Gastroesophageal sphincter (tissue), 4 donors: ENCODE measurements at regions not wholly inside any gene's neighbourhood (a gene's known extent, or its start where the extent isn't known, plus 50 kb on each side); places are given as distances from the start of the nearest gene placed in this dataset.
"Not testable (repeated sequence)": the region's sequence is repeated elsewhere in the genome, so short reads cannot be mapped to it uniquely, and the experiment has no call there.

Experiments used
- ATAC-seq: fragments of 150-250 bp; one replicate; pipeline ENCODE4 v1.9.1; 2016; ENCODE audit warnings: mild to moderate bottlenecking, moderate library complexity
- H3K27ac ChIP-seq, 4 donors: fragments of 200-600 bp; sonication (generic) in 3 of 4; 1 replicate in 3 of 4; 2 replicates in 1 of 4; pipeline ENCODE4 v1.5.1; 2016 to 2019
- H3K27me3 ChIP-seq: fragments of 200-600 bp; sonication (generic); one replicate; pipeline ENCODE4 v1.5.1; 2019
- H3K36me3 ChIP-seq, 2 donors: fragments of 200-600 bp; sonication (generic); one replicate each; pipeline ENCODE4 v1.5.1; 2019; ENCODE audit warnings: control low read depth in 1 of 2
- H3K4me1 ChIP-seq, 3 donors: fragments of 200-600 bp; sonication (generic); 1 replicate in 2 of 3; 2 replicates in 1 of 3; pipeline ENCODE4 v1.5.1; 2016 to 2019; ENCODE audit warnings: control low read depth in 2 of 3
- H3K4me3 ChIP-seq, 2 donors: fragments of 200-600 bp; sonication (generic); one replicate each; pipeline ENCODE4 v1.5.1; 2019; ENCODE audit warnings: mild to moderate bottlenecking in 1 of 2, moderate library complexity in 1 of 2
- H3K9me3 ChIP-seq, 3 donors: fragments of 200-600 bp; sonication (generic); one replicate each; pipeline ENCODE4 v1.5.1; 2017 to 2019; ENCODE audit warnings: control low read depth in 2 of 3
- CTCF ChIP-seq, 4 experiments: fragments of 200-600 bp in 2 of 4; fragments of 450-650 bp in 2 of 4; sonication (generic) in 1 of 4; IDR thresholded peaks; one replicate each; pipeline ENCODE4 v1.5.1; 2017 to 2019; ENCODE audit warnings: antibody characterized with exemption in 4 of 4, mild to moderate bottlenecking in 2 of 4, moderate library complexity in 2 of 4
- EP300 ChIP-seq: sonication (generic); formaldehyde crosslinking; IDR thresholded peaks from one replicate; pipeline ENCODE4 v1.6.1; 2017; ENCODE audit warnings: antibody characterized with exemption, mild to moderate bottlenecking
- POLR2A ChIP-seq, 2 donors: fragments of 450-650 bp; IDR thresholded peaks; one replicate each; pipeline ENCODE4 v1.6.1; 2017; ENCODE audit warnings: antibody characterized with exemption in 2 of 2, mild to moderate bottlenecking in 2 of 2, moderate library complexity in 1 of 2
- POLR2AphosphoS5 ChIP-seq: sonication (generic); formaldehyde crosslinking; IDR thresholded peaks from one replicate; pipeline ENCODE4 v1.6.1; 2017; ENCODE audit warnings: antibody characterized with exemption
- WGBS, 2 donors: methylation state at CpG; one replicate each; pipeline ENCODE4 v1.1.5; 2018; ENCODE audit warnings: low coverage in 1 of 2; 5-methylcytosine and 5-hydroxymethylcytosine counted together

GRCh38 chr4:26242451-26242850 lies 78.4 kb upstream of the RBPJ start:
- ATAC-seq: no peak
- Histone ChIP-seq H3K9me3 (no peaks in the 10 kb centered on the region), H3K4me3 (no peak overlapping the region), H3K27ac (no peak overlapping the region), H3K4me1 (peaks cover 0 to 16% (median 8%) of the 10 kb centered on the region in 3 donors), H3K36me3 (no peaks in the 10 kb centered on the region), H3K27me3 (no peaks in the 10 kb centered on the region)
- TF ChIP-seq POLR2AphosphoS5: no peak

- 0% methylated on average over 1 of the region's 1 CpG; no CpG with 5 or more reads in 1 of the 2 donors for WGBS, 2 donors
- H3K27me3 ChIP-seq, H3K4me1 ChIP-seq, H3K4me3 ChIP-seq, H3K9me3 ChIP-seq, ATAC-seq, H3K27ac ChIP-seq, H3K36me3 ChIP-seq: not testable (repeated sequence)
Measured at GRCh38 chr4:26244138-26244537, 76.7 kb upstream of the RBPJ start.

GRCh38 chr4:26248647-26249046 lies 72.2 kb upstream of the RBPJ start:
- H3K9me3 ChIP-seq: no peaks in the 10 kb centered on the region
- H3K4me3 ChIP-seq: no peak overlapping the region
- H3K27ac ChIP-seq: no peak overlapping the region
- H3K27me3 ChIP-seq: no peaks in the 10 kb centered on the region
- H3K36me3 ChIP-seq: no peaks in the 10 kb centered on the region
- peaks cover 0 to 8% (median 0%) of the 10 kb centered on the region in 3 donors for H3K4me1 ChIP-seq
- TF ChIP-seq POLR2A (IDR thresholded peaks at IDR 0.05) (no peak), POLR2AphosphoS5 (peak; percentile 12), CTCF (IDR thresholded peaks at IDR 0.05) (no peak), EP300 (no peak)
- ATAC-seq: peak; percentile 36

GRCh38 chr4:26252349-26253025 lies 68.3 kb upstream of the RBPJ start:
- TF ChIP-seq POLR2AphosphoS5: no peak
- no peak for TF ChIP-seq CTCF (IDR thresholded peaks at IDR 0.05)
- TF ChIP-seq EP300: no peak
- TF ChIP-seq POLR2A (IDR thresholded peaks at IDR 0.05): no peak
- ATAC-seq: no peak
- no peaks in the 10 kb centered on the region for H3K27me3 ChIP-seq
- no peak overlapping the region for H3K4me3 ChIP-seq
- H3K9me3 ChIP-seq: no peaks in the 10 kb centered on the region
- 83 to 85% methylated on average over 3 to 8 of the region's 8 CpGs for WGBS, 2 donors
- H3K27ac ChIP-seq: no peak overlapping the region
- H3K36me3 ChIP-seq: no peaks in the 10 kb centered on the region
- H3K4me1 ChIP-seq: peaks cover 0 to 8% (median 0%) of the 10 kb centered on the region in 3 donors

- 80 to 88% methylated on average over 3 of the region's 3 CpGs for WGBS, 2 donors
- Histone ChIP-seq H3K4me1 (peaks cover 0 to 5% (median 0%) of the 10 kb centered on the region in 3 donors), H3K27me3 (no peaks in the 10 kb centered on the region), H3K27ac (no peak overlapping the region), H3K4me3 (no peak overlapping the region), H3K9me3 (peaks cover 0 to under 1% (median 0%) of the 10 kb centered on the region in 3 donors), H3K36me3 (no peaks in the 10 kb centered on the region)
- ATAC-seq: no peak
- TF ChIP-seq POLR2AphosphoS5 (no peak), EP300 (no peak), CTCF (IDR thresholded peaks at IDR 0.05) (no peak), POLR2A (IDR thresholded peaks at IDR 0.05) (no peak)
Measured at GRCh38 chr4:26253968-26254367, 66.8 kb upstream of the RBPJ start.

GRCh38 chr4:26255989-26256388 lies 64.8 kb upstream of the RBPJ start:
- 50% methylated on average over 1 of the region's 1 CpG; no CpG with 5 or more reads in 1 of the 2 donors for WGBS, 2 donors
- Histone ChIP-seq H3K36me3 (no peaks in the 10 kb centered on the region), H3K9me3 (peaks cover 0 to 9% (median 0%) of the 10 kb centered on the region in 3 donors), H3K27ac (no peak overlapping the region), H3K4me3 (no peak overlapping the region), H3K4me1 (no peaks in the 10 kb centered on the region), H3K27me3 (no peaks in the 10 kb centered on the region)
- ATAC-seq: no peak
- TF ChIP-seq EP300: no peak
- no peak for TF ChIP-seq CTCF (IDR thresholded peaks at IDR 0.05)
- no peak for TF ChIP-seq POLR2AphosphoS5
- no peak for TF ChIP-seq POLR2A (IDR thresholded peaks at IDR 0.05)

- H3K27ac ChIP-seq, ATAC-seq, H3K4me1 ChIP-seq, H3K9me3 ChIP-seq, H3K27me3 ChIP-seq, H3K4me3 ChIP-seq, H3K36me3 ChIP-seq: not testable (repeated sequence)
- 50 to 100% methylated on average over 1 to 2 of the region's 2 CpGs for WGBS, 2 donors
Measured at GRCh38 chr4:26257444-26257843, 63.4 kb upstream of the RBPJ start.
